ENCODE measurements at regions not wholly inside any gene's neighbourhood (a gene's known extent, or its start where the extent isn't known, plus 50 kb on each side); places are given as distances from the start of the nearest gene placed in this dataset.

- DNase-seq, result no peak
Measured at GRCh38 chr6:1113916-1114540, 197.9 kb upstream of the FOXQ1 start.

DNA sequence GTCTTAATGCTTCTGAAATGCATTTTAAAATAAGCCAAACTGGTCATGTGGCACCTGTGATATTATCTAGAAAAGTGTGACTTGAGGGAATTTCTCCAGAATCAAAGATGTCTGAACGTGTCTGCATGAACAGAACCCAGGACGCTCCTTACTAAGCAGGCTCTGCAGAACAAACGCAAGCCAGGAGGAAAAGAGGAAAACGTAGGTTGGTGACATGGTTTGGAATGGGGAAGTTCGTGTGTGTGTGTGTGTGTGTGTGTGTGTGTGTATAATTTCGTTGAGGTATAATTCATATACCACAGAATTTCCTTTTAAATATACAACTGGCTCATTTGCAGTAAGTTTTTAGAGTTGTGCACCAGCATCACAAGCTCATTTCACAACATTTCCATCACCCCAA, 200.5 kb upstream of the FOXQ1 start:
- DNase-seq, result no peak

- no peak for DNase-seq
Measured at GRCh38 chr6:1110941-1111349, 201.0 kb upstream of the FOXQ1 start.

DNA sequence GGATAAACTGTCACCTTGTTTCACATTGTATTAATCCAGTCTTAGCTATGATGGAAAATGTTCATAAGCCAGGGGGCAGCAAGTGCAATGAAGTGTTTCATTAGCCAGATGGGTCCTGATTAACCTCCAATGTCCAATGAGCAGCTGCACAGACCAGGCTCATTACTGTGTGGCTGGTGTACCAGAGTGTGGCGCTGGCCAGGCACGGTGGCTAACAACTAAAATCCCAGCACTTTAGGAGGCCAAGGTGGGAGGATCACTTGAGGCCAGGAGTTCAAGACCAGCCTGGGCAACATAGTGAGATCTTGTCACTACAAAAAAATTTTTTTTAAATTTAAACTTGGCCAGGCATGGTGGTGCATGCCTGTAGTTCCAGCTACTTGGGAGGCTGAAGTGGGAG, 201.7 kb upstream of the FOXQ1 start:
- DNase-seq, result no peak

DNA sequence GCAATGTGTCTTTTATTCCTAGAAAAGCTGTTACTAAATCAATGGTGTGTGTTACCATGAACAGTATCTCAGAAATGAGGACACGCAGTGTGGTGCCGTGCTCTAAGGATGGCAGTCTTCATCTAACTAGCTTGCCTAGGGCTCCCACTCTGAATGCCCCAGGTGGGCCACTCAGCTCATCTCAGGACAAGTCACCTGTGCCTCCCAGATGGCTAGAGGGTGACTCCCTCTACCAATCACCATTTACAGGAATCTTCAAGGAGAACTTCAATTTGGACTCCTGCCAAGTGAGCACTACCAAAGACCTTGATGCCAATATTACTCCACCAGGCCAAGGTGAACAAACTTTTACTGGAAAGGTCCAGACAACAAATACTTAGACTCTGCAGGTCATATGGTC, 202.8 kb upstream of the FOXQ1 start:
- DNase-seq, result no peak

- no peak for DNase-seq
Measured at GRCh38 chr6:1108198-1108597, 203.7 kb upstream of the FOXQ1 start.

DNA sequence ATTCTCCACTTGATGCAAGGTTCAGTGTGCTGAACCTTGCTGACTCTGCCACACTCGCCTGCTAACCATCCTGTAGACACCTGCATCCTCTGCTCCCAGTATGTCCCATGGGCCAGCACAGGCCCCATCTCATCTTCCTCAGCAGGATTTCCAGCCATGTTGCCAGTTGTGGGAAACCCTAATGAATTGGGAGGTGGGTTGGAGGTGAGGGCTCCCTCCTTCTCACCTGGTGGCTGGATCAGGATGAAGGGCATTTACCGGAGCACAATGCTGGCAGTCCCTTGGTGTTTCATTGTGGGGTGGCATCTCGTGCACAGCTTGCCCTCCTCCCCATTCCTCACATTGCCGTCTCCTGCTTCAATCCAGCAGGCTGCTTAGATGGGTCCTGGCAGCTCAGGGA, 204.3 kb upstream of the FOXQ1 start:
- no peak for DNase-seq

GRCh38 chr6:1105833-1106400, 206.0 kb upstream of the FOXQ1 start:
- DNase-seq, result no peak

DNA sequence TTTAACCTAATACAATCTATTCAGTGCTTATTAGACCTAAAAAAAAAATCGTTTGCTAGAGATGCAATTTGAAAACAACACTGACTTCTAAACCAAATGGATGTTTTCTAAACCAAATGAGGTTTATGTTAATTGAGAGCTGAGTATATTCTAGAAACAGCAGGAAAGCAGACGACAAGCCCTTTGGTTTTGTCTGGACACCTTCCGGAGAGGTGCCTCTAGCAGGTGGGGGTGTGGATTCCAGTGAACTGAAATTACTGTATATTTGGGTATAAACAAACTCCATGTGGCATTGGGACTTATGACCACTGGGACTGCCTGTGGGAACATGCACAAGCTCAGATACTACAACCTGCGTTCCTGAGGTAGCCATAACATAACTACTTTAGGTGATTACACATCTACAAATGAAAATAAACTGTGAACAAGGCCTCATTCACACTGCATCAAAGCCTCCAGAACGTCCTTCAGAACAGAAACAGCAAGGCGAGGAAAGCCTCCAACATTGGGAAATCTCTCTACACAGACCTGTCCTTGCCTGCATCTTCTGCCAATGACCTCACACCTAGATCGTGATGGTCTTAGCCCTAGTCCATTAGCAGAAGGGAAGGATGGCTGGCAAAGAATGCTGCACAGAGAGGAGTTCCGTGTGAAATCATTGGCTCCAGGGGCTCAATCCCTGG, 206.8 kb upstream of the FOXQ1 start:
- no peak for DNase-seq

DNA sequence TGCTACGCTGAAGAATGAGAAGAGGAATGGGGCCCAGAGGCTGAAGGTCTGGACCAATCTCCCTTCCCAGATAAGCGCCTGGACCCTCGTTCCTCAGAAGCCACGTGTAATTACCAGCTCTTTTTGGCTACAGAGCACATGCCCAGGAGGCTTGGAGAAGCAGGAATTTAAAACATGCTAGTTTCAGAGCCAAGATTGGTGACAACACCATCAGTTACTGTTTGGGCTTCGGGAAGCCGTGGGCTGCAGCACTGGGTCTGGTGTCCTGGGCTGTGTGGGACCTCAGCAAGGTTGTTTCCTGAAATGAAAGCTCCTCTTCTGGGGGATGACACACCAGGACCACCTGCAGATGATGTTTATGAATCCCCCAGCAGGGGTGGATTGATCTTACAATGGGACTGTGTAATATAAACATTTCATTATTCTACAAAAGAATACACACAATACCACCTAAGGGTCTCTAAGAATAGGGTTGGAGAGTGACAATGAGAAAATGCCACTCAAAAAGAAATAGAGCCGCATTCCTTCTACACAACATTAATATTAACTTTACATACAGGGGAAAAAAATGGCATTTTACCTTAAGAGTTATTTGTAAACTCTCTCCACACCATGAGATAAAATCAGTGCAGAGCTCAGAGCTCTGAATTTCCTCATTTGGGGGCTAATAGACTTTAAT, 207.8 kb upstream of the FOXQ1 start:
- DNase-seq, result no peak

DNA sequence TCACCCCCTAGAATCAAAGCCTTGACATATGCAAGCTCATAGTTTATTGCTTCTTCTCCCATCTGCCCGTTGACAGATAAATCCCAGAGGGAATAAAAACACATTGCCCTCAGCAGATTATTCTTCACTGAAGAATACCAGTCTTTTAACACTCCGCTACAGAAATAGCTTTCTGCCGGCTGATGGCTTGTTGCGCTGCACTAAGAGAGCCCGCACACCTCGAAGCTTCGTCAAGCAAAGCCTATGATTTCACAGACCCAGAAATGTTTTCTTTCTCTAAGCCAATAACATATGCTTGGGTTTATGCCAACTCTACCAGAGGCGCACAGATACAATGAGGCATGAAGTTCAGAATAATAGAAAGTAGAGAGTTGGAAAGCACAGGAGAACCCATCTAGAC, 208.9 kb upstream of the FOXQ1 start:
- DNase-seq, result no peak

DNA sequence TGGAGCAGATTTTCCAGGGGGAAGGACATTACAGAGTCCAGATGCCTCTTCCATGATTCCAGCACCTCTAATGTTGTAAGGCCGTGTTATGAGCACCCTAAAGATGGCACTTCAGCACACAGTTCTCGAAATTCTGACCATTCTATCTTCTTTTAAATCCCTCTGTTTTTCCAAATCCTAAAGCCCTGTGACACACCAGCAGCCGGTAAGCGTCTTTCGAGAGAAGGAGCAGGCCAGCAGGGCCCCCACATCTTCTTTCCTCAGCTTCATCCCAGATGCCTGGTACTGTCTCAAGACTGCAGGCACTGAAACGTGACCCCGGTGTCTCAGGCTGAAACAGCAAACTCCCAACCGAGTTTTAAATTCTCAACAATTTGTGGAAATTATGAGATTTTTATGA, 211.6 kb upstream of the FOXQ1 start:
- no peak for DNase-seq

DNA sequence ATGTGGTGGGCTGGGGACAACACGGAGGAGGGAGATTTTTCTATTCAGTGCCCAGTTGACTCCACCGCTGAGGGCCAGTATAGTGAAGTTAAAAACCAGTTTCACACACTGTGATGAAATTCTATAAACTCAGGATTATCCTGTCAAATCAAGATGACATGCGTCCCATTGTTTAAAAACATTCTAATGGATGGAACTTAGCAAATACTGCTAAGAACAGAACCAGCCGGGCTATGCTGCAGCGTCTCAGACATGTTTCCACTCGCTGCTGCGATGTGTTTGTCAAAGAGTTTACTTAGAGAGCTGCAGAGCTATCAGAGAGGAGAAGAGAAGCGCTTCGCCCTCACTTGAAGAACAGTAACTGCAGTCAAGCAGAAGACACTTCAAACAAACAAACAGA, 212.6 kb upstream of the FOXQ1 start:
- no peak for DNase-seq

- no peak for DNase-seq
Measured at GRCh38 chr6:1096967-1097765, 214.7 kb upstream of the FOXQ1 start.

DNA sequence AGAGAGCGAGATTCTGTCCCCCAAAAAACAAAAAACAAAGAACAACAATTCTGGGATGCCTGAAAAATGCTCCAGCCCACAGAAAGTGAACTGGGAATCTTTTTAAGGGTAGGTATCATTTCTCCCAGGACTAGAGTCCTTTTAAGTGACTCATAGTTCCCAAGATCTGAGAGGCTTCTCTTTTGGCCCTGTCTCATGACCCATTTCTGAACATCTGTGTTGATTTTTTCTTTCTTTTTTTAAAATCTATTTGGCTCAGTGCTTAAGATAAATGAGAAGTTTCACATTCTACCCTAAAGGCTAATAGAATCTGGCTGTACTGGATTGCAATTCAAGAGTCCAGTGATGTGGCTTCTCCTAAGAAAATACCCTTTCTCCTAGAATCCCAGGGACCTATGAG, 217.6 kb upstream of the FOXQ1 start:
- DNase-seq, result no peak

DNA sequence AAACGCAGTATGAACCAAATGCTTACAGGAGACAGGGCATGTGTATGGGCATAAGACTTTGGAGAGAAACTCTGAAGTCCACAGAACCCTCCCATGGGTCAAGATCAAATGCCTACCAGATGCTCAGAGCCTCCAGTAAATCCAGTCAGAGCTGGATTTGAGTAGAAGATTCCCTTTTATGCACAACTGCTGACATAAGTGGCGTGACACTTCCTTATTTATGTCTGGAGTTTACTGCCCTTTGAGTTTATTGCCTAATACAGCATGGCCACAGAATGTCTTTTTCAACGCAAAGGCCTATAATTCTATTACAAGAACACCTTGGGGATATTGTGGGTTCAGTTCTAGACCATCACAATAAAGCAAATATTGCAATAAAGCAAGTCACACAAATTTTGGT, 220.0 kb upstream of the FOXQ1 start:
- DNase-seq, result no peak

- no peak for DNase-seq
Measured at GRCh38 chr6:1089859-1090258, 222.0 kb upstream of the FOXQ1 start.

DNA sequence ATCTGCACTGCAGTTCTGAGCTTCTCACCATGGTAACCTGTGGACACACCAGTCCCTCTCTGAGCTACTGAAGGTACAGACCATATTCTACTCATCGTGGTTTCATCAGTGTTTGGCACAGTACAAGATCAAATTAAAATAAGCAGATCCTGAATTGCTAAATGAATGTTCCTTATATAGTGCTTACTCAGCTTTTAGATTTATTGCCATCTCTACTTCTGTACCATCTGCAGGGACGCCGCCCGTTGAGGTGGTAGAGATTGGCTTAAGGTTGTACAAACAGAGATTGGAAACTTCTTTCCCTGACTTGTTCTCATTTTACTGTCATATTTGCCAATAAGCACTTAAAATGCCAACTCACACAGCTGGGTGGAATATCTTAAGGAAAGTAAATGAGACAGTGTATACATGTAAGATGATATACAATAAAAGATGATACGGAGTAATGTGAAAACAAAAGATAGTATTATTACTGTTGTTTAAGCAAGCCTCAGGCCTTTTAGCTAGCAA, 223.4 kb upstream of the FOXQ1 start:
- DNase-seq, result no peak

- DNase-seq, result no peak
Measured at GRCh38 chr6:1087154-1087843, 224.6 kb upstream of the FOXQ1 start.

- no peak for DNase-seq
Measured at GRCh38 chr6:1086446-1087153, 225.3 kb upstream of the FOXQ1 start.

DNA sequence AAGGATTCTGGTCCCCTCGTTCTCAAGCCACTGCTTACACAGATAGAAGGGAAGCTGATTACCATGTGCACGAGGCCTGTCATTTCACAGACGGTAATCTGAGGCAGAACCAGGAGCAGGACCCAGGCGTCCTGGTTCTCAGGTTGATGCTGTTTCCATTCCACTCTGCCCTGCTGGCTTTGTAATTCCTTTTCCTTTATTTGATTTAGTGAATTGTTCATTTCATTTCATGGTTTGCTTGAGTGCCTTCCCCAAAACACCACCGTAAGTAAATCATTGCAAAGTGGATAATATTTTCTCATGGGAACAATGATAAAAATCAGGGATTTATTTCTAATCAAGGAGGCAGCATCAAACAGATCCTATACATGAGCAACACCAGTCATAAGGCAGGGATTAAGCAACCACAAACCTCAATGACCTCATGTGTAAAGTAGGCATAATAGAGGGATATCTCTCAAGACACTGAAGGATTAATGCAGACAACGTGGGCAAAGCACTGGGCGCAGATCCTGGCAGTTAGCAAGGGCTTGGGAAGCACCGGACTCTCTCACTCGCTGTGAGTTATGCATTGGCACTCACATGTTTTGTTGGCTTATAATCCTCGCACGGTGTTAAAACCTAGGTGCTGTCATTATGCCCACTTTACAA, 229.5 kb upstream of the FOXQ1 start:
- no peak for DNase-seq
